ENCODE measurements at regions not wholly inside any gene's neighbourhood (a gene's known extent, or its start where the extent isn't known, plus 50 kb on each side); places are given as distances from the start of the nearest gene placed in this dataset.

DNA sequence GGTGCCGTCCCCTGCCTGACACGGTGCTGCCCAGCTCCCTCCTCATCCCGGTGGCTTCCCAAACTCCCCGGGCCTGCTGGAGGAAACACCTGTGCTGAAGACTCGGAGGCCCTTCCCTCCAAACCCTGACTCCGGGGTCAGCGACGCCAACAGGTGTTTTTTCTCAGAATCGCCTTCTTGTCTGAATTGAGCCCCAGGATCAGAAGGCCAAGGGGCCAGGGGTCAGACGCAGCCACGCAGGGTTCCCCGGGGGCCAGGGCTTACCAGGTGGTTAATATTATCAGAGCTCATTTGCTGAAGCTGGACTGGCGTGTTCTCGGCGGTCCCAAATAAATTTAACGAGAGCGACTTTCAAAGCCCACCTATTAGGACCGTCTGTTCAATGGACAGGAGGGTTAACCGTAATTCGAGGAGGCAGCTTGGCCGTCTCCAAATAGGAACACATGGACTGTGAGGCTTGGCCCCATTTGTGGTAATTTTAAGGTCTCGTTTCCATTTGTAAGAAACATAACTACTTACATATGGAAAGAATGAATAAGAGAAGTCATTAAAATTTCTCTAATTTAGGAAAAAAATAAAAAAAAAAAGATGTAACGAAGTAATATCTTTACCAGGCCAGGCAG, 239.3 kb downstream of the CRLF2 start:
- DNase-seq, result no peak
- WGBS, 3 donors, result 38 to 42% (median 41%) methylated on average over 23 of the region's 23 CpGs
- no peak for ATAC-seq
- no peak overlapping the region for H3K27ac ChIP-seq
- H3K36me3 ChIP-seq (ENCODE audit: insufficient read depth in 1 of 2, low read depth in 1 of 2), result no peaks in the 10 kb centered on the region
- TF ChIP-seq, protein P1, sequence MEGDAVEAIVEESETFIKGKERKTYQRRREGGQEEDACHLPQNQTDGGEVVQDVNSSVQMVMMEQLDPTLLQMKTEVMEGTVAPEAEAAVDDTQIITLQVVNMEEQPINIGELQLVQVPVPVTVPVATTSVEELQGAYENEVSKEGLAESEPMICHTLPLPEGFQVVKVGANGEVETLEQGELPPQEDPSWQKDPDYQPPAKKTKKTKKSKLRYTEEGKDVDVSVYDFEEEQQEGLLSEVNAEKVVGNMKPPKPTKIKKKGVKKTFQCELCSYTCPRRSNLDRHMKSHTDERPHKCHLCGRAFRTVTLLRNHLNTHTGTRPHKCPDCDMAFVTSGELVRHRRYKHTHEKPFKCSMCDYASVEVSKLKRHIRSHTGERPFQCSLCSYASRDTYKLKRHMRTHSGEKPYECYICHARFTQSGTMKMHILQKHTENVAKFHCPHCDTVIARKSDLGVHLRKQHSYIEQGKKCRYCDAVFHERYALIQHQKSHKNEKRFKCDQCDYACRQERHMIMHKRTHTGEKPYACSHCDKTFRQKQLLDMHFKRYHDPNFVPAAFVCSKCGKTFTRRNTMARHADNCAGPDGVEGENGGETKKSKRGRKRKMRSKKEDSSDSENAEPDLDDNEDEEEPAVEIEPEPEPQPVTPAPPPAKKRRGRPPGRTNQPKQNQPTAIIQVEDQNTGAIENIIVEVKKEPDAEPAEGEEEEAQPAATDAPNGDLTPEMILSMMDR (IDR thresholded peaks at IDR 0.05), result no peak
- no peaks in the 10 kb centered on the region for H3K27me3 ChIP-seq (ENCODE audit: insufficient read depth in 3 of 3, low read length in 2 of 3)
- peaks cover 7% of the 10 kb centered on the region for H3K9me3 ChIP-seq
- no peak overlapping the region for H3K4me3 ChIP-seq
- intact Hi-C loops (cut with DNase I), result no loop called here
- H3K4me1 ChIP-seq, result no peaks in the 10 kb centered on the region

DNA sequence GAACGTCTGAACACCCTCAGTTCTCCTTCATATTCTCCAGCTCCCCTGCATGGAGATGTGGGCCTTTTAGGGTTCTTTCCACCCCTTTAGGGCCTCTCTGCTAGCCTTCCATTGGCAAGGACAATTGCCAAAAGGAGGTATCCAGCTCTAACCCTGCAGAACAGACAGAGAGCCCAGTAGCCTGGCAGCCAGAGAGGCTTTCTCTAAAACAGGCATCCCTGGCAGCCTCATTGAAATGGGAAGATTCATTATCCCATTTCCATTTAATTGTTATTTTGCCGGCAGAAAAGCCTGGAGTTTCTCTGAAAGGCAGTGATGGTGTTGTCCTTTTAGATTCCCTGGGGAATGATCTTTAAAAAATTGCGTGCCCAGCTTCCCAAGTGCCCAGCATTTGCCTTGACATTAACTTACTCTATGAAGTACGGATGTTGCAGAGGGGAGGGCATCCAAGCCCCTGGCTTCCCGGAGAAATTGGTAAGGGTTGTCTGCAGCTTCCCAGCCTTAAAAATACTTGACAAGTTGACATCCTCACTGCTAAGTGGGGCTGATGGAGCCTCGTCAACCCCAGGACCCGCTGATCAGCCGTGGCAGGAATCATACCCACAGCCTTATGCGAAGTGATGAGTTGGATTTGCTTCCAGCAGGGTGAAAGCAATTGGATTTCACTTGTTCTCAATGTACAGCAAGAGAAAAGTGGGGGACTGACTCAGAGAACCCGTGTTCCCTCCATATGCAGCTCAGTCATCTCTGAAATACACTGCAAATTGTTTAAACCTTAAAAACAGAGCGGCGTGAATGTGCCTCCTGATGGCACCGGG, 244.1 kb downstream of the CRLF2 start:
- no peaks in the 10 kb centered on the region for H3K4me1 ChIP-seq
- ATAC-seq (no peak), DNase-seq (no peak)
- no peaks in the 10 kb centered on the region for H3K9me3 ChIP-seq
- H3K4me3 ChIP-seq, result no peak overlapping the region
- TF ChIP-seq, protein P1 (IDR thresholded peaks at IDR 0.05), result no peak
- 64 to 68% (median 67%) methylated on average over 13 of the region's 13 CpGs for WGBS, 3 donors
- no peaks in the 10 kb centered on the region for H3K36me3 ChIP-seq (ENCODE audit: insufficient read depth in 1 of 2, low read depth in 1 of 2)
- no peak overlapping the region for H3K27ac ChIP-seq
- intact Hi-C loops (cut with DNase I), result no loop called here
- no peaks in the 10 kb centered on the region for H3K27me3 ChIP-seq (ENCODE audit: insufficient read depth in 3 of 3, low read length in 2 of 3)

DNA sequence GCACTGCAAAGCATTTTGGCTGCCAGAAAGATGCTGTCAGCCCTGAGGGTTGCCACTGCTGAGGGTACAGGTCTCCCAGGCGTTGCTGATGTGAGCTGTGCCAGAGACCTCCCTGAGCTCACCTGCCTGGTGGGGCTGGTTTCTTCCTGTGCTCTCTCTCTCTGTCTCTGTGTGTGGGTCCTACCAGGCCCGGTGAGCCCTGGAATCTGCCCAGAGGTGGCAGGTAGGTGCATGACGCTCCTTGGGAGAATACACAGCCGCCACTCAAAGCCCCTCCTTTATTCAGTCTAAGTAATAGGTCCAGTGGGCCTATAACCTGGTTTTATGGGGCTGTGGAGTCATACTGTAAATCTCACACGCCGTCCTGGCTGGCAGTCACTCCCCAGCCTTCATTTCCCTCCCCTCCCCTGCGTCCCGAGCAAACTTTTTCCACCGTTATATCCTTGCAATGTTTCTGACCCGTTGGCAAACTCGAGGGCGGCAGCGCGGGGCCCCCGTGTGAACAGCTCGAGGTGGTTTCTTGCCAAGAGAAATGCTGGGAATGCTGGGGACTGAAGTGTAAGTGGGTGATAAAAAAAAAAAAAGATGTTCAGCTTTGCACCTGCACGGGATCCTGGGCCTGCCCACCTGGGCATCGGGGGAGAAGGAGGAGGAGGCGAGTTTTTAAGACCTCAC, 245.9 kb downstream of the CRLF2 start:
- intact Hi-C loops (cut with DNase I), result no loop called here
- H3K4me3 ChIP-seq, result no peak overlapping the region
- no peaks in the 10 kb centered on the region for H3K36me3 ChIP-seq (ENCODE audit: insufficient read depth in 1 of 2, low read depth in 1 of 2)
- H3K27me3 ChIP-seq (ENCODE audit: insufficient read depth in 3 of 3, low read length in 2 of 3), result peaks cover 0 to 4% (median 0%) of the 10 kb centered on the region in 3 donors
- no peak for ATAC-seq
- H3K9me3 ChIP-seq, result no peaks in the 10 kb centered on the region
- no peaks in the 10 kb centered on the region for H3K4me1 ChIP-seq
- no peak for DNase-seq
- WGBS, 3 donors, result 63 to 72% (median 65%) methylated on average over 19 of the region's 19 CpGs
- no peak overlapping the region for H3K27ac ChIP-seq
- TF ChIP-seq, protein P1 (IDR thresholded peaks at IDR 0.05), result no peak

DNA sequence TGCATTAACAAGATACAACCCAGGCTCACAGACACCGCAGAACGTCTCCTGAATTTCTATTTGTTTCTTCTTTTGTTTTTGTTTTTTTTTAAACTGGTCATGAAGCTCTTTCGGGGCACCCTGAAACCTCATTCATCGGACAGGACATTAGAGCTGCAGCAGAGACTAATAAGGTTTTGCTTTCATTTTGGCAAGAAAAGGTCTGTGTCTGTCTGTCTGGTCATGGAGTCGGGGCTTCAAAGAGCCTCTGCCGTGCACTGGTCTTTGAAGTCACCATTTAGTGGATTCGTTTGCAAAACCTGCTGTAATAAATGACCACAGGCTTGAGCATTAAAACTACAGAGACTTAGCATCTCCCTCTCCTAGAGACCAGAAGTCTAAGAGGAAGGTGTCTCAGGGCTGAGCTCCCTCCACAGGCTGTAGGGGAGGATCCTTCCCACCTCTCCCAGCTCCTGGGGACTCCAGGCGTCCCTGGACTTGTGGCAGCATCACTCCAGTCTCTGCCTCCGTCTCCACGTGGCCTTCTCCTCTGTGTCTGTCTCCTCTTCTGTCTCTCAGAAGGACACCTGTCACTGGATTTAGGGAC, 247.5 kb downstream of the CRLF2 start:
- 28 to 34% (median 30%) methylated on average over 10 of the region's 10 CpGs for whole genome bisulfite sequencing, 3 donors
- intact Hi-C loops (cut with DNase I), result no loop called here
- Histone ChIP-seq H3K4me3 (no peak overlapping the region), H3K9me3 (no peaks in the 10 kb centered on the region), H3K36me3 (ENCODE audit: insufficient read depth in 1 of 2, low read depth in 1 of 2) (no peaks in the 10 kb centered on the region), H3K4me1 (no peaks in the 10 kb centered on the region), H3K27me3 (ENCODE audit: insufficient read depth in 3 of 3, low read length in 2 of 3) (peaks cover 0 to 14% (median 0%) of the 10 kb centered on the region in 3 donors), H3K27ac (no peak overlapping the region)
- ATAC-seq (no peak), DNase-seq (no peak)
- TF ChIP-seq, protein P1 (IDR thresholded peaks at IDR 0.05), result no peak
